K562 (cell line): ENCODE measurements at regions not wholly inside any gene's neighbourhood (a gene's known extent, or its start where the extent isn't known, plus 50 kb on each side); places are given as distances from the start of the nearest gene placed in this dataset.

Source experiments
- CHD2 ChIP-seq: IDR thresholded peaks from 2 replicates; pipeline ENCODE4 v1.6.1; 2011; ENCODE audit warnings: low read depth, low read length
- NBN ChIP-seq: fragments of 450-650 bp; IDR thresholded peaks from 2 replicates; pipeline ENCODE4 v1.6.1; 2016; ENCODE audit warnings: low read depth, mild to moderate bottlenecking
- TF ChIP-seq, protein P1 (sequence below), 3 experiments: IDR thresholded peaks in 2 of 3; conservative IDR thresholded peaks in 1 of 3; 2 replicates each; pipeline ENCODE4 v1.5.1; 2011 to 2012; ENCODE audit warnings: low read length in 3 of 3, mild to moderate bottlenecking in 3 of 3, control low read depth in 2 of 3, improper control_type of control experiment in 1 of 3, inconsistent platforms in 1 of 3, low read depth in 1 of 3, mixed read lengths in 1 of 3, moderate library complexity in 1 of 3; ENCODE audit not compliant: insufficient read depth in 2 of 3

DNA sequence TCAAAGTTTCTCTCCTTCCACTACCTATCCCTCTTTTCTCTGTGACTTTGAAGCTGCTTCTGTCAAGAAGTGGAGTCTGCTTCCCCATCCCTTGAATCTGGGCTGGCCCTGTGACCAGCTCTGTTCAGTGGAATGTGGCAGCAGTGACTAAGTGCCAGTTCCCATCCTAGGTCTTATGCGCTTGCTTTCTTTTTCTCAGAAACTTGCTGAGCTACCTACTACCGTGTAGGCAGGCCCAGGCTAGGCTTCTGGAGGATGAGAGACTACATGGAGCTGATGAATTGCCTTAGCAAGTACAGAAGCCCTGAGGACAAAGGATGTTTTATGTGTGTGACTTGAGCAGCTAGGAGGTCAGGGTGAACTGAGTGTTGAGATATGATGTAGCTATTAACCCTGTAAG, 123.2 kb downstream of the PDCD6IP start:
- TF ChIP-seq, protein P1, sequence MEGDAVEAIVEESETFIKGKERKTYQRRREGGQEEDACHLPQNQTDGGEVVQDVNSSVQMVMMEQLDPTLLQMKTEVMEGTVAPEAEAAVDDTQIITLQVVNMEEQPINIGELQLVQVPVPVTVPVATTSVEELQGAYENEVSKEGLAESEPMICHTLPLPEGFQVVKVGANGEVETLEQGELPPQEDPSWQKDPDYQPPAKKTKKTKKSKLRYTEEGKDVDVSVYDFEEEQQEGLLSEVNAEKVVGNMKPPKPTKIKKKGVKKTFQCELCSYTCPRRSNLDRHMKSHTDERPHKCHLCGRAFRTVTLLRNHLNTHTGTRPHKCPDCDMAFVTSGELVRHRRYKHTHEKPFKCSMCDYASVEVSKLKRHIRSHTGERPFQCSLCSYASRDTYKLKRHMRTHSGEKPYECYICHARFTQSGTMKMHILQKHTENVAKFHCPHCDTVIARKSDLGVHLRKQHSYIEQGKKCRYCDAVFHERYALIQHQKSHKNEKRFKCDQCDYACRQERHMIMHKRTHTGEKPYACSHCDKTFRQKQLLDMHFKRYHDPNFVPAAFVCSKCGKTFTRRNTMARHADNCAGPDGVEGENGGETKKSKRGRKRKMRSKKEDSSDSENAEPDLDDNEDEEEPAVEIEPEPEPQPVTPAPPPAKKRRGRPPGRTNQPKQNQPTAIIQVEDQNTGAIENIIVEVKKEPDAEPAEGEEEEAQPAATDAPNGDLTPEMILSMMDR (IDR thresholded peaks at IDR 0.05 in 2 of 3, conservative IDR thresholded peaks at IDR 0.05 in 1 of 3; ENCODE audit: insufficient read depth in 2 of 3, low read depth in 1 of 3, low read length in 3 of 3), result no peak
- TF ChIP-seq CHD2 (no peak), NBN (no peak)
